ENCODE measurements at regions not wholly inside any gene's neighbourhood (a gene's known extent, or its start where the extent isn't known, plus 50 kb on each side); places are given as distances from the start of the nearest gene placed in this dataset.

DNA sequence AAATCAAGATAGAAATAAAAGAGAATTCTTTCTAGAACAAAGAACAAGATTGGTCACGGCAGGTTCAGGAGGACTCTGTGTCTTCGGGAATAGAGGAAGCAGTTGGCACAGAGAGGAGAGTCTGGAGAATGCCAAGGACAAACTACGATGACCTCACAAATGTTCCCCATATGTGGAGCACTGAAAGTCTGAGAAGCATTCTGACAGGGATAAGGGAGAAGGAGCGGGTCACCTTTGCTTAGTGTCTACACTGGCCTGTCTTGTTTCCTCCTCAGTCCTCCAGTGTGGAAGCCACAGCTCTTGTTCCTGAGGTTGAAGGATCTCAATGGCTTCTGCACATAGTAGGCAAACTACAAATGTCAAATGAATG lies 338.8 kb downstream of the MYCN start:
- TF ChIP-seq, protein P1, sequence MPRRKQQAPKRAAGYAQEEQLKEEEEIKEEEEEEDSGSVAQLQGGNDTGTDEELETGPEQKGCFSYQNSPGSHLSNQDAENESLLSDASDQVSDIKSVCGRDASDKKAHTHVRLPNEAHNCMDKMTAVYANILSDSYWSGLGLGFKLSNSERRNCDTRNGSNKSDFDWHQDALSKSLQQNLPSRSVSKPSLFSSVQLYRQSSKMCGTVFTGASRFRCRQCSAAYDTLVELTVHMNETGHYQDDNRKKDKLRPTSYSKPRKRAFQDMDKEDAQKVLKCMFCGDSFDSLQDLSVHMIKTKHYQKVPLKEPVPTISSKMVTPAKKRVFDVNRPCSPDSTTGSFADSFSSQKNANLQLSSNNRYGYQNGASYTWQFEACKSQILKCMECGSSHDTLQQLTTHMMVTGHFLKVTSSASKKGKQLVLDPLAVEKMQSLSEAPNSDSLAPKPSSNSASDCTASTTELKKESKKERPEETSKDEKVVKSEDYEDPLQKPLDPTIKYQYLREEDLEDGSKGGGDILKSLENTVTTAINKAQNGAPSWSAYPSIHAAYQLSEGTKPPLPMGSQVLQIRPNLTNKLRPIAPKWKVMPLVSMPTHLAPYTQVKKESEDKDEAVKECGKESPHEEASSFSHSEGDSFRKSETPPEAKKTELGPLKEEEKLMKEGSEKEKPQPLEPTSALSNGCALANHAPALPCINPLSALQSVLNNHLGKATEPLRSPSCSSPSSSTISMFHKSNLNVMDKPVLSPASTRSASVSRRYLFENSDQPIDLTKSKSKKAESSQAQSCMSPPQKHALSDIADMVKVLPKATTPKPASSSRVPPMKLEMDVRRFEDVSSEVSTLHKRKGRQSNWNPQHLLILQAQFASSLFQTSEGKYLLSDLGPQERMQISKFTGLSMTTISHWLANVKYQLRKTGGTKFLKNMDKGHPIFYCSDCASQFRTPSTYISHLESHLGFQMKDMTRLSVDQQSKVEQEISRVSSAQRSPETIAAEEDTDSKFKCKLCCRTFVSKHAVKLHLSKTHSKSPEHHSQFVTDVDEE (CRISPR knock-in tag; IDR thresholded peaks at IDR 0.05) = no peak
- TF ChIP-seq ZC3H10 (CRISPR knock-in tag; IDR thresholded peaks at IDR 0.05) (no peak), TOX (CRISPR knock-in tag; IDR thresholded peaks at IDR 0.05; ENCODE audit: borderline replicate concordance) (no peak), PPARA (CRISPR knock-in tag; IDR thresholded peaks at IDR 0.05; ENCODE audit: borderline replicate concordance) (no peak)
- TF ChIP-seq, protein P2, sequence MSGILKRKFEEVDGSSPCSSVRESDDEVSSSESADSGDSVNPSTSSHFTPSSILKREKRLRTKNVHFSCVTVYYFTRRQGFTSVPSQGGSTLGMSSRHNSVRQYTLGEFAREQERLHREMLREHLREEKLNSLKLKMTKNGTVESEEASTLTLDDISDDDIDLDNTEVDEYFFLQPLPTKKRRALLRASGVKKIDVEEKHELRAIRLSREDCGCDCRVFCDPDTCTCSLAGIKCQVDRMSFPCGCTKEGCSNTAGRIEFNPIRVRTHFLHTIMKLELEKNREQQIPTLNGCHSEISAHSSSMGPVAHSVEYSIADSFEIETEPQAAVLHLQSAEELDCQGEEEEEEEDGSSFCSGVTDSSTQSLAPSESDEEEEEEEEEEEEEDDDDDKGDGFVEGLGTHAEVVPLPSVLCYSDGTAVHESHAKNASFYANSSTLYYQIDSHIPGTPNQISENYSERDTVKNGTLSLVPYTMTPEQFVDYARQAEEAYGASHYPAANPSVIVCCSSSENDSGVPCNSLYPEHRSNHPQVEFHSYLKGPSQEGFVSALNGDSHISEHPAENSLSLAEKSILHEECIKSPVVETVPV (CRISPR knock-in tag; IDR thresholded peaks at IDR 0.05) = no peak
- TF ChIP-seq, protein P3, sequence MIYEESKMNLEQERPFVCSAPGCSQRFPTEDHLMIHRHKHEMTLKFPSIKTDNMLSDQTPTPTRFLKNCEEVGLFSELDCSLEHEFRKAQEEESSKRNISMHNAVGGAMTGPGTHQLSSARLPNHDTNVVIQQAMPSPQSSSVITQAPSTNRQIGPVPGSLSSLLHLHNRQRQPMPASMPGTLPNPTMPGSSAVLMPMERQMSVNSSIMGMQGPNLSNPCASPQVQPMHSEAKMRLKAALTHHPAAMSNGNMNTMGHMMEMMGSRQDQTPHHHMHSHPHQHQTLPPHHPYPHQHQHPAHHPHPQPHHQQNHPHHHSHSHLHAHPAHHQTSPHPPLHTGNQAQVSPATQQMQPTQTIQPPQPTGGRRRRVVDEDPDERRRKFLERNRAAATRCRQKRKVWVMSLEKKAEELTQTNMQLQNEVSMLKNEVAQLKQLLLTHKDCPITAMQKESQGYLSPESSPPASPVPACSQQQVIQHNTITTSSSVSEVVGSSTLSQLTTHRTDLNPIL (CRISPR knock-in tag; IDR thresholded peaks at IDR 0.05; ENCODE audit: low read depth) = no peak
- no peak for ATAC-seq

DNA sequence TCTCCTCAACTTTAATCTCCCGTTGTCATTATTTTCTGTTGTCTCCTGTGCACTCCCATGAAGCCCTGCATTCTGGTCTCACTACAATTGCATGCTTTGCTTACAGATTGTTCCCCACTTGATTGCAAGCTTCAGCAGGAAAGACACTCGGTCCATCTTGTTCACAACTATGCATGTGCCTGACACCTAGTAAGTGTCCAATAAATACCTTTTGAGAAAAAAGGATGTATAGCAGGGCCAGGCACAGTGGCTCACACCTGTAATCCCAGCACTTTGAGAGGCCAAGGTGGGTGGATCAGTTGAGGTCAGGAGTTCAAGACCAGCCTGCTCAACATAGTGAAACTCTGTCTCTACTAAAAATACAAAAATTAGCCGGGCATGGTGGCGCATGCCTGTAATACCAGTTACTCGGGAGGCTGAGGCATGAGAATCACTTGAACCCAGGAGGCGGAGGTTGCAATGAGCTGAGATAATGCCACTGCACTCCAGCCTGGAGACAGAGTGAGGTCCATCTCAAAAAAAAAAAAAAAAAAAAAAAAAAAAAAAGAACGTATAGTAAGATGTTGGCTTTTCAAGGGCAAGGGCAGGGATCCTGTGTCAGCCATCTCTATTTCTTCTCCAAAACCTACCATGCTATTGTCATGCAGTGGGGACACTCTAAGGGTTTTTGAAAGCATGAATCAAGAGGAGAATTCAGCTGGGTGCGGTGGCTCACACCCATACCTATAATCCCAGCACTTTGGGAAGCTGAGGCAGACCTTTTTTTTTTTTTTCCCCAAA lies 338.3 kb downstream of the MYCN start:
- TF ChIP-seq CSDC2 (CRISPR knock-in tag; IDR thresholded peaks at IDR 0.05) = no peak
- TF ChIP-seq, protein P4, sequence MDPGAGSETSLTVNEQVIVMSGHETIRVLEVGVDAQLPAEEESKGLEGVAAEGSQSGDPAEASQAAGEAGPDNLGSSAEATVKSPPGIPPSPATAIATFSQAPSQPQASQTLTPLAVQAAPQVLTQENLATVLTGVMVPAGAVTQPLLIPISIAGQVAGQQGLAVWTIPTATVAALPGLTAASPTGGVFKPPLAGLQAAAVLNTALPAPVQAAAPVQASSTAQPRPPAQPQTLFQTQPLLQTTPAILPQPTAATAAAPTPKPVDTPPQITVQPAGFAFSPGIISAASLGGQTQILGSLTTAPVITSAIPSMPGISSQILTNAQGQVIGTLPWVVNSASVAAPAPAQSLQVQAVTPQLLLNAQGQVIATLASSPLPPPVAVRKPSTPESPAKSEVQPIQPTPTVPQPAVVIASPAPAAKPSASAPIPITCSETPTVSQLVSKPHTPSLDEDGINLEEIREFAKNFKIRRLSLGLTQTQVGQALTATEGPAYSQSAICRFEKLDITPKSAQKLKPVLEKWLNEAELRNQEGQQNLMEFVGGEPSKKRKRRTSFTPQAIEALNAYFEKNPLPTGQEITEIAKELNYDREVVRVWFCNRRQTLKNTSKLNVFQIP (CRISPR knock-in tag; IDR thresholded peaks at IDR 0.05; ENCODE audit: borderline replicate concordance, low read depth) = no peak
- no peak for TF ChIP-seq GLIS3 (CRISPR knock-in tag; IDR thresholded peaks at IDR 0.05)
- no peak for TF ChIP-seq ZFP30 (CRISPR knock-in tag; IDR thresholded peaks at IDR 0.05)
- TF ChIP-seq ZNF8 (CRISPR knock-in tag; IDR thresholded peaks at IDR 0.05) = no peak
- TF ChIP-seq ZFP3 (CRISPR knock-in tag; IDR thresholded peaks at IDR 0.05) = no peak
- no peak for TF ChIP-seq TCF4 (CRISPR knock-in tag; IDR thresholded peaks at IDR 0.05; ENCODE audit: borderline replicate concordance)
- TF ChIP-seq, protein P1 (CRISPR knock-in tag; IDR thresholded peaks at IDR 0.05) = no peak
- TF ChIP-seq ISL1 (CRISPR knock-in tag; IDR thresholded peaks at IDR 0.05) = no peak
- TF ChIP-seq, protein P3 (CRISPR knock-in tag; IDR thresholded peaks at IDR 0.05; ENCODE audit: low read depth) = no peak
- no peak for TF ChIP-seq BACH2 (CRISPR knock-in tag; IDR thresholded peaks at IDR 0.05; ENCODE audit: borderline replicate concordance)
- no peak for TF ChIP-seq ZNF70 (CRISPR knock-in tag; IDR thresholded peaks at IDR 0.05)
- TF ChIP-seq ESRRG (CRISPR knock-in tag; IDR thresholded peaks at IDR 0.05) = no peak
- TF ChIP-seq, protein P2 (CRISPR knock-in tag; IDR thresholded peaks at IDR 0.05) = no peak
- TF ChIP-seq SNAI2 (CRISPR knock-in tag; IDR thresholded peaks at IDR 0.05) = no peak
- TF ChIP-seq, protein P5, sequence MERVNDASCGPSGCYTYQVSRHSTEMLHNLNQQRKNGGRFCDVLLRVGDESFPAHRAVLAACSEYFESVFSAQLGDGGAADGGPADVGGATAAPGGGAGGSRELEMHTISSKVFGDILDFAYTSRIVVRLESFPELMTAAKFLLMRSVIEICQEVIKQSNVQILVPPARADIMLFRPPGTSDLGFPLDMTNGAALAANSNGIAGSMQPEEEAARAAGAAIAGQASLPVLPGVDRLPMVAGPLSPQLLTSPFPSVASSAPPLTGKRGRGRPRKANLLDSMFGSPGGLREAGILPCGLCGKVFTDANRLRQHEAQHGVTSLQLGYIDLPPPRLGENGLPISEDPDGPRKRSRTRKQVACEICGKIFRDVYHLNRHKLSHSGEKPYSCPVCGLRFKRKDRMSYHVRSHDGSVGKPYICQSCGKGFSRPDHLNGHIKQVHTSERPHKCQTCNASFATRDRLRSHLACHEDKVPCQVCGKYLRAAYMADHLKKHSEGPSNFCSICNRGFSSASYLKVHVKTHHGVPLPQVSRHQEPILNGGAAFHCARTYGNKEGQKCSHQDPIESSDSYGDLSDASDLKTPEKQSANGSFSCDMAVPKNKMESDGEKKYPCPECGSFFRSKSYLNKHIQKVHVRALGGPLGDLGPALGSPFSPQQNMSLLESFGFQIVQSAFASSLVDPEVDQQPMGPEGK (CRISPR knock-in tag; IDR thresholded peaks at IDR 0.05; ENCODE audit: borderline replicate concordance) = no peak
- no peak for TF ChIP-seq PPARA (CRISPR knock-in tag; IDR thresholded peaks at IDR 0.05; ENCODE audit: borderline replicate concordance)
- TF ChIP-seq ZC3H10 (CRISPR knock-in tag; IDR thresholded peaks at IDR 0.05) = no peak
- no peak for TF ChIP-seq ZNF565 (CRISPR knock-in tag; conservative IDR thresholded peaks at IDR 0.05; ENCODE audit: low read depth)
- no peak for ATAC-seq
